Endothelial cell of umbilical vein (primary cell): ENCODE measurements at regions not wholly inside any gene's neighbourhood (a gene's known extent, or its start where the extent isn't known, plus 50 kb on each side); places are given as distances from the start of the nearest gene placed in this dataset.

Experiments used
- BruUV-seq: library from RNA; stranded (reverse); fragments of 400-500 nt; replicated peaks from 2 replicates; lab custom pipeline; 2021; lab: Mats Ljungman, UMichigan
- CTCF ChIA-PET: fragments of 300-600, 350-600 bp; sonication (Branson Sonifier 250); formaldehyde crosslinking; loops from one replicate; lab custom pipeline; 2021; ENCODE audit warnings: antibody characterized with exemption, inconsistent platforms; lab: Charles Lee
- POLR2A ChIA-PET: fragments of 300-600, 350-600 bp; sonication (Branson Sonifier 250); formaldehyde crosslinking; loops from one replicate; lab custom pipeline; 2021; ENCODE audit warnings: antibody characterized with exemption, inconsistent platforms; lab: Charles Lee
- DNase-seq: peaks from one replicate; pipeline ENCODE4 v3.0.0-alpha.2; 2011; ENCODE audit warnings: low read depth, low spot score
- FAIRE-seq: peaks from 2 replicates; lab custom pipeline; 2011; peaks lifted over from hg19 to GRCh38; lab: Jason Lieb, UNC
- H2AFZ ChIP-seq: 2 replicates; pipeline ENCODE4 v1.6.0; 2012; ENCODE audit warnings: low read depth, low read length, control low read depth, inconsistent platforms
- H3K27ac ChIP-seq: 2 replicates; pipeline ENCODE4 v1.5.1; 2011; ENCODE audit warnings: low read depth, mild to moderate bottlenecking, control low read depth, low read length, moderate library complexity; ENCODE audit not compliant: insufficient read depth
- H3K27me3 ChIP-seq, 2 experiments: 2 replicates each; pipeline versions ENCODE4 v1.6.0 to v1.6.1; 2011; ENCODE audit warnings: low read length in 2 of 2, mixed read lengths in 1 of 2; ENCODE audit not compliant: control insufficient read depth in 2 of 2, insufficient read depth in 2 of 2
- H3K36me3 ChIP-seq, 2 experiments: 2 replicates in 1 of 2; 3 replicates in 1 of 2; pipeline ENCODE4 v1.5.1; 2011; ENCODE audit warnings: low read length in 2 of 2, mild to moderate bottlenecking in 1 of 2, moderate library complexity in 1 of 2; ENCODE audit not compliant: control insufficient read depth in 2 of 2, insufficient read depth in 2 of 2; ENCODE audit errors: extremely low read depth in 1 of 2
- H3K4me1 ChIP-seq: 3 replicates; pipeline ENCODE4 v1.5.1; 2011; ENCODE audit warnings: mild to moderate bottlenecking, low read length; ENCODE audit not compliant: control insufficient read depth, insufficient read depth; ENCODE audit errors: extremely low read depth
- H3K4me2 ChIP-seq: 2 replicates; pipeline ENCODE4 v1.6.1; 2011; ENCODE audit warnings: low read length, control low read depth, mixed read lengths; ENCODE audit not compliant: insufficient read depth
- H3K4me3 ChIP-seq, 3 experiments: fragments of 200-600 bp in 1 of 3; sonication (generic), shearing (Covaris generic) in 1 of 3; replicated peaks in 1 of 3; 2 replicates each; pipeline ENCODE4 v1.5.1; 2011 to 2016; ENCODE audit warnings: control low read depth in 3 of 3, low read length in 3 of 3, mild to moderate bottlenecking in 2 of 3, inconsistent platforms in 1 of 3, low read depth in 1 of 3, moderate library complexity in 1 of 3; ENCODE audit not compliant: insufficient read depth in 1 of 3
- H3K79me2 ChIP-seq: 2 replicates; pipeline ENCODE4 v1.6.0; 2012; ENCODE audit warnings: low read length, inconsistent platforms; ENCODE audit not compliant: control insufficient read depth, insufficient read depth
- H3K9ac ChIP-seq: replicated peaks from 2 replicates; pipeline ENCODE3; 2011; ENCODE audit warnings: low read length, control low read depth; ENCODE audit not compliant: insufficient read depth; ENCODE audit errors: extremely low read depth
- H3K9me1 ChIP-seq: replicated peaks from 3 replicates; pipeline ENCODE4 v1.6.0; 2011; ENCODE audit warnings: mild to moderate bottlenecking, low read length; ENCODE audit not compliant: control insufficient read depth, insufficient read depth; ENCODE audit errors: extremely low read depth
- H3K9me3 ChIP-seq: replicated peaks from 2 replicates; pipeline ENCODE4 v1.5.1; 2012; ENCODE audit warnings: low read length, inconsistent platforms; ENCODE audit not compliant: control insufficient read depth, insufficient read depth
- H4K20me1 ChIP-seq: replicated peaks from 2 replicates; pipeline ENCODE3; 2011; ENCODE audit warnings: mild to moderate bottlenecking, low read length; ENCODE audit not compliant: control insufficient read depth, insufficient read depth; ENCODE audit errors: extremely low read depth
- CTCF ChIP-seq, 2 donors: IDR thresholded peaks; 1 replicate in 1 of 2; 2 replicates in 1 of 2; pipeline ENCODE4 v1.5.1; 2011; ENCODE audit warnings: low read length in 2 of 2, mild to moderate bottlenecking in 2 of 2, moderate library complexity in 2 of 2, control low read depth in 1 of 2, inconsistent platforms in 1 of 2, low read depth in 1 of 2; ENCODE audit not compliant: insufficient read depth in 1 of 2; ENCODE audit errors: extremely low read depth in 1 of 2
- EZH2 ChIP-seq: IDR thresholded peaks from 2 replicates; pipeline ENCODE4 v1.6.1; 2012; ENCODE audit warnings: borderline replicate concordance, low read depth, mild to moderate bottlenecking, moderate library complexity, low read length, inconsistent platforms; ENCODE audit not compliant: severe bottlenecking
- FOS ChIP-seq: IDR thresholded peaks from 2 replicates; pipeline ENCODE4 v1.6.1; 2011; ENCODE audit warnings: mild to moderate bottlenecking, low read length, moderate library complexity, borderline replicate concordance; ENCODE audit not compliant: insufficient read depth
- GATA2 ChIP-seq: IDR thresholded peaks from 2 replicates; pipeline ENCODE4 v1.7.0; 2011; ENCODE audit warnings: low read depth, mild to moderate bottlenecking, moderate library complexity, mixed read lengths, low read length; ENCODE audit not compliant: insufficient read length, insufficient read depth
- JUN ChIP-seq: IDR thresholded peaks from 2 replicates; pipeline ENCODE4 v1.6.1; 2011; ENCODE audit warnings: borderline replicate concordance, low read depth; ENCODE audit not compliant: insufficient read length, insufficient read depth
- MAX ChIP-seq: IDR thresholded peaks from 2 replicates; pipeline ENCODE4 v1.6.1; 2011; ENCODE audit not compliant: insufficient read depth, insufficient read length
- MYC ChIP-seq: IDR thresholded peaks from one replicate; pipeline ENCODE4 v1.6.1; 2011; ENCODE audit warnings: mild to moderate bottlenecking, low read depth, low read length
- POLR2A ChIP-seq: IDR thresholded peaks from 2 replicates; pipeline ENCODE4 v1.6.1; 2012; ENCODE audit warnings: low read depth, mild to moderate bottlenecking, control low read depth, low read length
- POLR2AphosphoS5 ChIP-seq: IDR thresholded peaks from 2 replicates; pipeline ENCODE4 v1.6.1; 2012; ENCODE audit warnings: low read depth, mild to moderate bottlenecking, control low read depth, low read length, moderate library complexity; ENCODE audit not compliant: insufficient read depth
- dilution Hi-C: fragments of 300-500 bp; cut with MboI; formaldehyde crosslinking; loops from one replicate; pipeline ENCODE4 v1.15.0; 2019; ENCODE audit warnings: low sequenced_read_pairs; ENCODE audit not compliant: extremely low pct_ligation_motif_present
- intact Hi-C: fragments of 100-400 bp; cut with micrococcal nuclease; formaldehyde crosslinking; loops from one replicate; pipeline ENCODE4 v1.10.0; 2022

DNA sequence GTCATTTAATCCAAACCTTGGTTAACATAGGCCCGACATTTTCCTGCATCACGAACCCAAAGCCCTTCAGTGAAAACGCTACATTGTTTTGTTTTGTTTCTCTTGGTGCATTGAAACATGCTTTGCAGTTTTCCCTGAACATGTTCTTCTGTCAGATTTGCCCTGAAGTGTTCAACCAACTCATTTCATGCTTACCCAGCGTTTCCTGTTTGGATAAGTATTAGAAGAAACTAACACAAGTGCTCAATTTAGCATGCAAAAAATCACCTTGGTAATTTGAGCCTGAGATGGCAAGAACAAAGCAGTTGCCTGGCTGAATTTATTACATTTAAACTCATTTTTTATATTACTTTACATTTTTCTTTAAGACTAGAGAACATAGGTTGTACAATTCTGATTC is 160.1 kb upstream of the VCX3A start:
- no peaks in the 10 kb centered on the region for H3K4me1 ChIP-seq
- H3K9me3 ChIP-seq, result no peaks in the 10 kb centered on the region
- no peaks in the 10 kb centered on the region for H4K20me1 ChIP-seq
- DNase-seq (no peak), FAIRE-seq (no peak)
- no peak overlapping the region for H2AFZ ChIP-seq
- ChIA-PET CTCF (no interaction called here), POLR2A (no interaction called here)
- H3K4me2 ChIP-seq, result no peak overlapping the region
- BruUV-seq, result no TSS peak
- no peak overlapping the region for H3K9ac ChIP-seq
- no peak overlapping the region for H3K27ac ChIP-seq
- dilution Hi-C loops (no loop called here), intact Hi-C loops (no loop called here)
- no peak overlapping the region for H3K4me3 ChIP-seq
- no peaks in the 10 kb centered on the region for H3K9me1 ChIP-seq
- H3K36me3 ChIP-seq, result no peaks in the 10 kb centered on the region
- no peaks in the 10 kb centered on the region for H3K27me3 ChIP-seq
- H3K79me2 ChIP-seq, result no peaks in the 10 kb centered on the region
- TF ChIP-seq EZH2, result no peak
- TF ChIP-seq MYC, result no peak
- TF ChIP-seq POLR2AphosphoS5, result no peak
- TF ChIP-seq FOS, result no peak
- TF ChIP-seq POLR2A, result no peak
- no peak for TF ChIP-seq CTCF (IDR thresholded peaks at IDR 0.05; ENCODE audit: extremely low read depth in 1 of 2, insufficient read depth in 1 of 2, low read depth in 1 of 2, low read length in 2 of 2)
- no peak for TF ChIP-seq JUN
- no peak for TF ChIP-seq GATA2
- TF ChIP-seq MAX, result no peak
